ENCODE measurements at regions not wholly inside any gene's neighbourhood (a gene's known extent, or its start where the extent isn't known, plus 50 kb on each side); places are given as distances from the start of the nearest gene placed in this dataset.
"Not testable (repeated sequence)": the region's sequence is repeated elsewhere in the genome, so short reads cannot be mapped to it uniquely, and the experiment has no call there.

GRCh38 chr13:44800626-44801025 lies 188.6 kb downstream of the NUFIP1 start:
- intact Hi-C loops (cut with micrococcal nuclease; ENCODE audit: unreplicated experiment), result no loop called here
- H3K27ac ChIP-seq (ENCODE audit: low read depth, low read length, poor library complexity, severe bottlenecking), result no peak overlapping the region
- no peaks in the 10 kb centered on the region for H3K4me1 ChIP-seq (ENCODE audit: insufficient read depth, low read length, poor library complexity, severe bottlenecking)
- ChIA-PET POLR2A (ENCODE audit: low non-redundant PET) (interaction anchor here (0.5 kb wide), 1 partner anchor 952 kb away, joined by 3 read pairs; no protein-coding TSS in a partner anchor), CTCF (no interaction called here)
- BruUV-seq (replicated peaks), result no TSS peak
- H3K36me3 ChIP-seq (ENCODE audit: insufficient read depth, low read length, poor library complexity, severe bottlenecking), result no peaks in the 10 kb centered on the region
- no peak overlapping the region for H3K4me3 ChIP-seq (ENCODE audit: low read depth, low read length, poor library complexity, severe bottlenecking)
- no peaks in the 10 kb centered on the region for H3K9me3 ChIP-seq (ENCODE audit: low read depth, low read length, poor library complexity, severe bottlenecking)
- H3K27me3 ChIP-seq (replicated peaks; ENCODE audit: insufficient read depth, low read depth, low read length, poor library complexity), result no peaks in the 10 kb centered on the region
- TF ChIP-seq CTCF (conservative IDR thresholded peaks at IDR 0.05; ENCODE audit: low read depth, low read length) (no peak), EZH2 (IDR thresholded peaks at IDR 0.05; ENCODE audit: borderline replicate concordance, low read depth, low read length, poor library complexity, severe bottlenecking) (no peak)
- no peak for DNase-seq (ENCODE audit: low spot score)

DNA sequence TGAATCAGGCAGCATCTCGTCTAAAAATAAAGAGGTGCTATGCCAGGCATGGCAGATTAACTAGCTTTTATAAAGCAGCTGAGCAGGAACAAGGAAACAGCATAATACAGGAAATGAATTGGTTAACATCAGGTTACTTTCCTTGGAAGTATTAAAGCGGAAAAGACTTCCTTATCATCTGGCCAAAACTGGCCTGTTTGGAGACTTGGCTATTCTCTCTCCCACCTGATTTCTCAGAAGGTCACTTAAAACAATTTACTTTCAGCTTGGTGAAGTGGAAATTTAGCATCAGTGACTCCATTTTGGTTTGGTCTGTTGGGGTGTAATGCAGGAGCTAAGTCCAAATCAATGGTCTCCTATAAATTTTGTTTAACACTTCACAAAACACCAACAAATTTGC lies 191.6 kb downstream of the NUFIP1 start:
- Histone ChIP-seq H3K27ac (ENCODE audit: low read depth, low read length, poor library complexity, severe bottlenecking) (no peak overlapping the region), H3K36me3 (ENCODE audit: insufficient read depth, low read length, poor library complexity, severe bottlenecking) (no peaks in the 10 kb centered on the region), H3K27me3 (replicated peaks; ENCODE audit: insufficient read depth, low read depth, low read length, poor library complexity) (no peaks in the 10 kb centered on the region), H3K4me3 (ENCODE audit: low read depth, low read length, poor library complexity, severe bottlenecking) (no peak overlapping the region), H3K9me3 (ENCODE audit: low read depth, low read length, poor library complexity, severe bottlenecking) (no peaks in the 10 kb centered on the region), H3K4me1 (ENCODE audit: insufficient read depth, low read length, poor library complexity, severe bottlenecking) (no peaks in the 10 kb centered on the region)
- TF ChIP-seq CTCF (conservative IDR thresholded peaks at IDR 0.05; ENCODE audit: low read depth, low read length), result no peak
- no peak for TF ChIP-seq EZH2 (IDR thresholded peaks at IDR 0.05; ENCODE audit: borderline replicate concordance, low read depth, low read length, poor library complexity, severe bottlenecking)
- POLR2A ChIA-PET (ENCODE audit: low non-redundant PET), result interaction anchor here (0.7 kb wide), 1 partner anchor 1225 kb away, joined by 3 read pairs; no protein-coding TSS in a partner anchor
- CTCF ChIA-PET, result no interaction called here
- no TSS peak for BruUV-seq (replicated peaks)
- no peak for DNase-seq (ENCODE audit: low spot score)
- intact Hi-C loops (cut with micrococcal nuclease; ENCODE audit: unreplicated experiment), result loop anchor here (10.0 kb wide), 1 partner anchor 57 kb away; no protein-coding TSS in a partner anchor

- intact Hi-C loops (cut with micrococcal nuclease; ENCODE audit: unreplicated experiment), result loop anchor here (10.0 kb wide), 1 partner anchor 58 kb away; no protein-coding TSS in a partner anchor
- no peaks in the 10 kb centered on the region for H3K9me3 ChIP-seq (ENCODE audit: low read depth, low read length, poor library complexity, severe bottlenecking)
- no peaks in the 10 kb centered on the region for H3K36me3 ChIP-seq (ENCODE audit: insufficient read depth, low read length, poor library complexity, severe bottlenecking)
- no peaks in the 10 kb centered on the region for H3K4me1 ChIP-seq (ENCODE audit: insufficient read depth, low read length, poor library complexity, severe bottlenecking)
- H3K27ac ChIP-seq (ENCODE audit: low read depth, low read length, poor library complexity, severe bottlenecking), result no peak overlapping the region
- BruUV-seq (replicated peaks), result no TSS peak
- no peak overlapping the region for H3K4me3 ChIP-seq (ENCODE audit: low read depth, low read length, poor library complexity, severe bottlenecking)
- TF ChIP-seq CTCF (conservative IDR thresholded peaks at IDR 0.05; ENCODE audit: low read depth, low read length) (no peak), EZH2 (IDR thresholded peaks at IDR 0.05; ENCODE audit: borderline replicate concordance, low read depth, low read length, poor library complexity, severe bottlenecking) (no peak)
- DNase-seq (ENCODE audit: low spot score), result no peak
- ChIA-PET POLR2A (ENCODE audit: low non-redundant PET) (interaction anchor here (0.7 kb wide), 1 partner anchor 1224 kb away, joined by 3 read pairs; no protein-coding TSS in a partner anchor), CTCF (no interaction called here)
- no peaks in the 10 kb centered on the region for H3K27me3 ChIP-seq (replicated peaks; ENCODE audit: insufficient read depth, low read depth, low read length, poor library complexity)
Observed at GRCh38 chr13:44796597-44797490, 192.4 kb downstream of the NUFIP1 start.

DNA sequence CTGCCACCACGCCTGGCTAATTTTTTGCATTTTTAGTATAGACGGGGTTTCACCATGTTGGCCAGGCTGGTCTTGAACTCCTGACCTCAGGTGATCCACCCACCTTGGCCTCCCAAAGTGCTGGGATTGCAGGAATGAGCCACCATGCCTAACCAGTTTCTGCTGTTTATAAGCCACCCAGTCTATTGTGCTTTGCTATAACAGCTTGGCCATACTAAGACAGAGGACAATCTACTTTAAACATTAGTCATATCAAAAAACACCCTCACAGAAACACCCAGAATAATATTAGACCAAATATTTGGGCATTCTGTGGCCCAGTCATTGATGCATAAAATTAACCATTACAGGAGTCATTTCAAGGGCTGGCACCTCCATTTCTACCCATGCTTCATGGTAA lies 193.2 kb downstream of the NUFIP1 start:
- H3K4me1 ChIP-seq (ENCODE audit: insufficient read depth, low read length, poor library complexity, severe bottlenecking); H3K9me3 ChIP-seq (ENCODE audit: low read depth, low read length, poor library complexity, severe bottlenecking); POLR2A ChIA-PET (ENCODE audit: low non-redundant PET); CTCF ChIA-PET; BruUV-seq (replicated peaks); DNase-seq (ENCODE audit: low spot score); H3K36me3 ChIP-seq (ENCODE audit: insufficient read depth, low read length, poor library complexity, severe bottlenecking); H3K27me3 ChIP-seq (replicated peaks; ENCODE audit: insufficient read depth, low read depth, low read length, poor library complexity); H3K4me3 ChIP-seq (ENCODE audit: low read depth, low read length, poor library complexity, severe bottlenecking); H3K27ac ChIP-seq (ENCODE audit: low read depth, low read length, poor library complexity, severe bottlenecking): not testable (repeated sequence)
- intact Hi-C loops (cut with micrococcal nuclease; ENCODE audit: unreplicated experiment), result loop anchor here (10.0 kb wide), 1 partner anchor 59 kb away; no protein-coding TSS in a partner anchor
